ENCODE measurements at regions not wholly inside any gene's neighbourhood (a gene's known extent, or its start where the extent isn't known, plus 50 kb on each side); places are given as distances from the start of the nearest gene placed in this dataset.

DNA sequence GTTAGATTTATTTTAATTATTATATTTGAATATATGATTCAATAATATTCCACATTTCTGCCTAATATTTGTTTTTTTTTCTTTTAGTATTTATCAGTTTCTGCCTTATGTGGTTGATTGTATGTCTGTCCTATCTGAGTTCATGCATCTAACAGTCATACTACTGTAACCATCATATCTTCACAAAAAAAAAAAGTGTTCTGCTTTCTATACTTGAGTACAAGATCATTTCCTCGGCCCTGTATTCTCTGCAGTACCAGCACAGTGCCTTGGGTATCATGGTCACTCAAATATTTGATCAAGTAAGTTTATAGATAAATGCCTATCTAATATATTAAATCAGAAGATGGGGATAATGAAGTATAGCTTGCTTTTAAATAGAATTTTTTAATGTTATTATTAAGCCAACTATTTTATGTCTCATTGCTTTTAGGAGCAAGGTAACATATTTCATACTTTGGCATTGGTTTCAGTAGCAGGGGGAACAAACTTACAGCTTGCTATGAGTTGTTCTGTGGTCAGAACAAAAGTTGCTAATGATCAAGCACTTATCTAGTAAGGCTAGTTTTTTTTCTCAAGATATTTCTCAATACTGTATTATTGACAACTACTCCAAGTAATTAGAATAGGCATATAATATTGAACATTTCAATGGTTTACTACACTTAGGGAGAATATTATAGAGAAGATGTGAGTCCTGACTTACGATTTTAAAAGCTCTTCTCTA is 290.5 kb upstream of the FBXO33 start:
- TF ChIP-seq POLR2A (IDR thresholded peaks at IDR 0.05; ENCODE audit: borderline replicate concordance, extremely low read depth, insufficient read depth, insufficient read length) (no peak), POLR2AphosphoS5 (IDR thresholded peaks at IDR 0.05; ENCODE audit: low read depth, low read length) (no peak), SIN3A (IDR thresholded peaks at IDR 0.05; ENCODE audit: low read depth) (no peak), CEBPB (IDR thresholded peaks at IDR 0.05; ENCODE audit: low read depth) (no peak), JUND (IDR thresholded peaks at IDR 0.05) (no peak), EZH2 (IDR thresholded peaks at IDR 0.05) (no peak), FOSL1 (IDR thresholded peaks at IDR 0.05; ENCODE audit: low read depth) (no peak), CBX3 (IDR thresholded peaks at IDR 0.05; ENCODE audit: low read depth) (no peak), YY1 (IDR thresholded peaks at IDR 0.05; ENCODE audit: extremely low read depth, insufficient replicate concordance, low read depth, low read length) (no peak)
- TF ChIP-seq, protein P1, sequence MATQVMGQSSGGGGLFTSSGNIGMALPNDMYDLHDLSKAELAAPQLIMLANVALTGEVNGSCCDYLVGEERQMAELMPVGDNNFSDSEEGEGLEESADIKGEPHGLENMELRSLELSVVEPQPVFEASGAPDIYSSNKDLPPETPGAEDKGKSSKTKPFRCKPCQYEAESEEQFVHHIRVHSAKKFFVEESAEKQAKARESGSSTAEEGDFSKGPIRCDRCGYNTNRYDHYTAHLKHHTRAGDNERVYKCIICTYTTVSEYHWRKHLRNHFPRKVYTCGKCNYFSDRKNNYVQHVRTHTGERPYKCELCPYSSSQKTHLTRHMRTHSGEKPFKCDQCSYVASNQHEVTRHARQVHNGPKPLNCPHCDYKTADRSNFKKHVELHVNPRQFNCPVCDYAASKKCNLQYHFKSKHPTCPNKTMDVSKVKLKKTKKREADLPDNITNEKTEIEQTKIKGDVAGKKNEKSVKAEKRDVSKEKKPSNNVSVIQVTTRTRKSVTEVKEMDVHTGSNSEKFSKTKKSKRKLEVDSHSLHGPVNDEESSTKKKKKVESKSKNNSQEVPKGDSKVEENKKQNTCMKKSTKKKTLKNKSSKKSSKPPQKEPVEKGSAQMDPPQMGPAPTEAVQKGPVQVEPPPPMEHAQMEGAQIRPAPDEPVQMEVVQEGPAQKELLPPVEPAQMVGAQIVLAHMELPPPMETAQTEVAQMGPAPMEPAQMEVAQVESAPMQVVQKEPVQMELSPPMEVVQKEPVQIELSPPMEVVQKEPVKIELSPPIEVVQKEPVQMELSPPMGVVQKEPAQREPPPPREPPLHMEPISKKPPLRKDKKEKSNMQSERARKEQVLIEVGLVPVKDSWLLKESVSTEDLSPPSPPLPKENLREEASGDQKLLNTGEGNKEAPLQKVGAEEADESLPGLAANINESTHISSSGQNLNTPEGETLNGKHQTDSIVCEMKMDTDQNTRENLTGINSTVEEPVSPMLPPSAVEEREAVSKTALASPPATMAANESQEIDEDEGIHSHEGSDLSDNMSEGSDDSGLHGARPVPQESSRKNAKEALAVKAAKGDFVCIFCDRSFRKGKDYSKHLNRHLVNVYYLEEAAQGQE (IDR thresholded peaks at IDR 0.05; ENCODE audit: low read depth) = no peak
- TF ChIP-seq, protein P2, sequence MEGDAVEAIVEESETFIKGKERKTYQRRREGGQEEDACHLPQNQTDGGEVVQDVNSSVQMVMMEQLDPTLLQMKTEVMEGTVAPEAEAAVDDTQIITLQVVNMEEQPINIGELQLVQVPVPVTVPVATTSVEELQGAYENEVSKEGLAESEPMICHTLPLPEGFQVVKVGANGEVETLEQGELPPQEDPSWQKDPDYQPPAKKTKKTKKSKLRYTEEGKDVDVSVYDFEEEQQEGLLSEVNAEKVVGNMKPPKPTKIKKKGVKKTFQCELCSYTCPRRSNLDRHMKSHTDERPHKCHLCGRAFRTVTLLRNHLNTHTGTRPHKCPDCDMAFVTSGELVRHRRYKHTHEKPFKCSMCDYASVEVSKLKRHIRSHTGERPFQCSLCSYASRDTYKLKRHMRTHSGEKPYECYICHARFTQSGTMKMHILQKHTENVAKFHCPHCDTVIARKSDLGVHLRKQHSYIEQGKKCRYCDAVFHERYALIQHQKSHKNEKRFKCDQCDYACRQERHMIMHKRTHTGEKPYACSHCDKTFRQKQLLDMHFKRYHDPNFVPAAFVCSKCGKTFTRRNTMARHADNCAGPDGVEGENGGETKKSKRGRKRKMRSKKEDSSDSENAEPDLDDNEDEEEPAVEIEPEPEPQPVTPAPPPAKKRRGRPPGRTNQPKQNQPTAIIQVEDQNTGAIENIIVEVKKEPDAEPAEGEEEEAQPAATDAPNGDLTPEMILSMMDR (IDR thresholded peaks at IDR 0.05 in 2 of 3, conservative IDR thresholded peaks at IDR 0.05 in 1 of 3; ENCODE audit: borderline replicate concordance in 1 of 3, insufficient read depth in 1 of 3, low read depth in 2 of 3, low read length in 2 of 3) = no peak
